Esophagus muscularis mucosa (tissue), 4 donors: ENCODE measurements at regions not wholly inside any gene's neighbourhood (a gene's known extent, or its start where the extent isn't known, plus 50 kb on each side); places are given as distances from the start of the nearest gene placed in this dataset.

ENCODE experiments used
- CTCF ChIP-seq, 3 experiments: fragments of 200-600 bp in 2 of 3; fragments of 450-650 bp in 1 of 3; sonication (generic) in 2 of 3; IDR thresholded peaks; one replicate each; pipeline ENCODE4 v1.5.1; 2017 to 2019; ENCODE audit warnings: antibody characterized with exemption in 3 of 3, mild to moderate bottlenecking in 2 of 3, moderate library complexity in 1 of 3
- EP300 ChIP-seq: sonication (generic); formaldehyde crosslinking; IDR thresholded peaks from one replicate; pipeline ENCODE4 v1.6.1; 2017; ENCODE audit warnings: antibody characterized with exemption
- POLR2A ChIP-seq: fragments of 450-650 bp; IDR thresholded peaks from one replicate; pipeline ENCODE4 v1.6.1; 2017; ENCODE audit warnings: antibody characterized with exemption, moderate library complexity, mild to moderate bottlenecking, low read depth
- POLR2AphosphoS5 ChIP-seq, 2 donors: sonication (generic); formaldehyde crosslinking; IDR thresholded peaks; one replicate each; pipeline ENCODE4 v1.6.1; 2017; ENCODE audit warnings: antibody characterized with exemption in 2 of 2

- TF ChIP-seq POLR2A: no peak
- TF ChIP-seq CTCF (IDR thresholded peaks at IDR 0.05): no peak
- no peak for TF ChIP-seq POLR2AphosphoS5 (IDR thresholded peaks at IDR 0.05)
- no peak for TF ChIP-seq EP300
Observed at GRCh38 chr5:124074500-124074899, 562.5 kb downstream of the CSNK1G3 start.
